ENCODE measurements at regions not wholly inside any gene's neighbourhood (a gene's known extent, or its start where the extent isn't known, plus 50 kb on each side); places are given as distances from the start of the nearest gene placed in this dataset.
"Not testable (repeated sequence)": the region's sequence is repeated elsewhere in the genome, so short reads cannot be mapped to it uniquely, and the experiment has no call there.

DNA sequence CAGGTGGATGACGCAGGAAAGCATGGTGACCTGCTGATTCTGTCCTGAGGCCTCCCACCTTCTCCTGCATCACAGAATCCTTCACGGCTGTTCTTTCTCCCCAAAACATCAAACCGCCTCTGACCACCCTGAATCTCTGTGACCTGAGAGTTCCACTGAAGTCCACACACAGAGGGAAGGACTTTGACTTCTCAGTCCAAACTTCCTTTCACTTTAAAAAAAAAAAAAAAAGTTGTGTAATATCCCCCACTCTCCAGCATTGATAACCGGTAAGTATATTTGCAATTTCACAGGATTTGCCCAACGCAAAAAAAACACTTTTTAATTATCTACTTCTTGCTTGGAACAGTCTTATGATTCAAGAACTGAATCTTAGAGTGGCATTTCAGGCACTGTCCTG, 259.5 kb upstream of the IRS2 start:
- no peak for DNase-seq (ENCODE audit: low spot score, unreplicated experiment)
- H3K27ac Mint-ChIP-seq = no peak overlapping the region
- H3K27me3 Mint-ChIP-seq = peaks cover 14% of the 10 kb centered on the region
- no peaks in the 10 kb centered on the region for H3K36me3 Mint-ChIP-seq (ENCODE audit: insufficient read depth)
- H3K9me3 Mint-ChIP-seq (ENCODE audit: low read depth) = peaks cover 3% of the 10 kb centered on the region
- peaks cover 4% of the 10 kb centered on the region for H3K4me1 Mint-ChIP-seq (ENCODE audit: low read depth)
- TF ChIP-seq, protein P1, sequence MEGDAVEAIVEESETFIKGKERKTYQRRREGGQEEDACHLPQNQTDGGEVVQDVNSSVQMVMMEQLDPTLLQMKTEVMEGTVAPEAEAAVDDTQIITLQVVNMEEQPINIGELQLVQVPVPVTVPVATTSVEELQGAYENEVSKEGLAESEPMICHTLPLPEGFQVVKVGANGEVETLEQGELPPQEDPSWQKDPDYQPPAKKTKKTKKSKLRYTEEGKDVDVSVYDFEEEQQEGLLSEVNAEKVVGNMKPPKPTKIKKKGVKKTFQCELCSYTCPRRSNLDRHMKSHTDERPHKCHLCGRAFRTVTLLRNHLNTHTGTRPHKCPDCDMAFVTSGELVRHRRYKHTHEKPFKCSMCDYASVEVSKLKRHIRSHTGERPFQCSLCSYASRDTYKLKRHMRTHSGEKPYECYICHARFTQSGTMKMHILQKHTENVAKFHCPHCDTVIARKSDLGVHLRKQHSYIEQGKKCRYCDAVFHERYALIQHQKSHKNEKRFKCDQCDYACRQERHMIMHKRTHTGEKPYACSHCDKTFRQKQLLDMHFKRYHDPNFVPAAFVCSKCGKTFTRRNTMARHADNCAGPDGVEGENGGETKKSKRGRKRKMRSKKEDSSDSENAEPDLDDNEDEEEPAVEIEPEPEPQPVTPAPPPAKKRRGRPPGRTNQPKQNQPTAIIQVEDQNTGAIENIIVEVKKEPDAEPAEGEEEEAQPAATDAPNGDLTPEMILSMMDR (IDR thresholded peaks at IDR 0.05; ENCODE audit: unreplicated experiment) = no peak
- no peak overlapping the region for H3K4me3 Mint-ChIP-seq (ENCODE audit: low read depth)

DNA sequence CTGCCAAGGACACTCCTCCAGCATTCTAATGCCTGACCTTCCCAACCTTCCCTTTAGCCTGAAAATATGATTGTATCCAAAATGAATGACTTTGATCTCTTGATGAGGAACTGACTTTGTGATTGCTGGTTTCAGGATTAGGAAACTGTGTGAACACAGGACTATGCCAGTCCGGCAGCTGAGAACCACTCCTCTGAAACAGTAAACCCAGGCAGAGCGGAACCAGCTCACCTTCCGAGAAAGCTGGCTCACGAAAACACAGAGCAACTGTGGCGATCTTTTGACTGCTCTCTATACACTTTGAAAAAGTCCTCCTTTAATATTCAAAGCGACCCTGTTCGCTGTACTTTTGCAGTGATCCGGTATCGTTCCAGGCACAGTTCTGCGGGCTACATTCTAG, 258.8 kb upstream of the IRS2 start:
- Mint-ChIP-seq H3K27ac (no peak overlapping the region), H3K27me3 (peaks cover 14% of the 10 kb centered on the region), H3K4me3 (ENCODE audit: low read depth) (no peak overlapping the region), H3K36me3 (ENCODE audit: insufficient read depth) (no peaks in the 10 kb centered on the region), H3K9me3 (ENCODE audit: low read depth) (peaks cover 3% of the 10 kb centered on the region), H3K4me1 (ENCODE audit: low read depth) (peaks cover 4% of the 10 kb centered on the region)
- TF ChIP-seq, protein P1 (IDR thresholded peaks at IDR 0.05; ENCODE audit: unreplicated experiment) = no peak
- no peak for DNase-seq (ENCODE audit: low spot score, unreplicated experiment)

DNA sequence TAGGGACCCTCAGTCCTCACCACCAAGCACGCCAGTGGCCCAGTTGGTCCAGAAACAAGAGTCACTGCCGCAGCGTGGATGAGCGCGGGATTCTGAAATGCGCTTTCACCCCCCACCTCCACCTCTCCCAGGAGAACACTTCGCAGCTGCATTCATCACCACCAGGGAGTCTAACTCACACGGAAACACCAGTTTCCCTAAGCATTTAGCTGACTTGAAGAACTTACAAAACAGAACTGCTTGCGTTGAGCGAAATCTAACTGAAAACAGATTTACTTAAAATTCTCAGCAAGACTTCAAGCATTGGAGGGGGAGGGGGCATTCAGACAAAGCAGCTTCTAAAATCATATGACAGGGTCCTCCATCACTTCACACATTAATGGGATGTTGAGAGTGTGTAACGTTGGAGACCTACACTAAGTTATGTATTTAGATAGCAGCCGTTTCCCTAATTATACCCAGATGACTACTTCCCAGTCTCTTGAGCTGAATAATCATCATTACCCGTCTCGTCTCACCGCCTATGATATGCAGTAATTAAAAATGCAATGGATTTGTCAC, 258.2 kb upstream of the IRS2 start:
- H3K36me3 Mint-ChIP-seq (ENCODE audit: insufficient read depth) = no peaks in the 10 kb centered on the region
- TF ChIP-seq, protein P1 (IDR thresholded peaks at IDR 0.05; ENCODE audit: unreplicated experiment) = no peak
- H3K4me3 Mint-ChIP-seq (ENCODE audit: low read depth) = no peak overlapping the region
- DNase-seq (ENCODE audit: low spot score, unreplicated experiment) = no peak
- peaks cover 3% of the 10 kb centered on the region for H3K9me3 Mint-ChIP-seq (ENCODE audit: low read depth)
- peaks cover 4% of the 10 kb centered on the region for H3K4me1 Mint-ChIP-seq (ENCODE audit: low read depth)
- H3K27me3 Mint-ChIP-seq = peaks cover 14% of the 10 kb centered on the region
- H3K27ac Mint-ChIP-seq = no peak overlapping the region

DNA sequence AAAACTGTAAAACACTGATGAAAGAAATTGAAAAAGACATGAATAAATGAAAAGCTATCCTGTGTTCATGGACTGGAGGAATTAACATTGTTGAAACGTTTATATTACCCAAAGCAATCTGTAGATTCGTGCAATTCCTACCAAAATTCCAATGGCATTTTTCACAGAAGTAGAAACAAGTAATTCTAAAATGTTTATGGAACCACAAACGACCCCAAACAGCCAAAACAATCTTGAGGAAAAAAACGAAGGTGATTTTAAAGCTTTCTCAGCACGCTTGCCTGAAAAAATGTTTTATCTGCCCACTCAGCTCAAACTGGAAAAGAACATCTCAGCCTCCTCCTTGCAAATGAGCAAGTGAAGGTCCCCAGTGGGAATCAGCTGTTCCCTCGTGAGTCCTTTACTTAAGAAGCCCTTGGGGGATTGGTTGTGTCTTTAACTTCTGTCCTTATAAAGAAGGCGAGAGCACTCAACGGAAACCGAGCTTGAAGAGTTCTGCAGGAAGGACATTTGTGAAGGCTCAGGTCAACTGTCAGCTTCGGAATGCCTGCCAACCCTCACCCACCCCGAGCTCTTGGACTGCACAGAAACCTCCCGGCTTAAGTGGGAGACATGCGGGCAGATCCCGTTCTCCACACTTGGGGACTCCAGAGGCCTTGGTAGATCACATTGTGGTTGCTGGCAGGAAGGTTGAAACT, 256.0 kb upstream of the IRS2 start:
- Mint-ChIP-seq H3K4me3 (ENCODE audit: low read depth) (no peak overlapping the region), H3K27me3 (peaks cover 14% of the 10 kb centered on the region), H3K36me3 (ENCODE audit: insufficient read depth) (no peaks in the 10 kb centered on the region), H3K9me3 (ENCODE audit: low read depth) (peaks cover 8% of the 10 kb centered on the region), H3K27ac (no peak overlapping the region), H3K4me1 (ENCODE audit: low read depth) (no peaks in the 10 kb centered on the region)
- DNase-seq (ENCODE audit: low spot score, unreplicated experiment) = no peak
- TF ChIP-seq, protein P1 (IDR thresholded peaks at IDR 0.05; ENCODE audit: unreplicated experiment) = no peak

DNA sequence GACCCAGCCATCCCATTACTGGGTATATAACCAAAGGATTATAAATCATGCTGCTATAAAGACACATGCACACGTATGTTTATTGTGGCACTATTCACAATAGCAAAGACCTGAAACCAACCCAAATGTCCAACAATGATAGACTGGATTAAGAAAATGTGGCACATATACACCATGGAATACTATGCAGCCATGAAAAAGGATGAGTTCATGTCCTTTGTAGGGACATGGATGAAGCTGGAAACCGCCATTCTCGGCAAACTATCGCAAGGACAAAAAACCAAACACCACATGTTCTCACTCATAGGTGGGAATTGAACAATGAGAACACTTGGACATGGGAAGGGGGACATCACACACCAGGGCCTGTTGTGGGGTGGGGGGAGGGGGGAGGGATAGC, 255.3 kb upstream of the IRS2 start:
- DNase-seq (ENCODE audit: low spot score, unreplicated experiment); H3K27ac Mint-ChIP-seq; H3K36me3 Mint-ChIP-seq (ENCODE audit: insufficient read depth); H3K9me3 Mint-ChIP-seq (ENCODE audit: low read depth); H3K4me3 Mint-ChIP-seq (ENCODE audit: low read depth); H3K4me1 Mint-ChIP-seq (ENCODE audit: low read depth): not testable (repeated sequence)
- peaks cover 14% of the 10 kb centered on the region for H3K27me3 Mint-ChIP-seq

Measured in progenitor cell of endocrine pancreas (in vitro differentiated cells).